Fibroblast of lung (primary cell): ENCODE measurements at regions not wholly inside any gene's neighbourhood (a gene's known extent, or its start where the extent isn't known, plus 50 kb on each side); places are given as distances from the start of the nearest gene placed in this dataset.

Experiments used
- DNase-seq, 2 donors: peaks; one replicate each; pipeline versions ENCODE4 v3.0.0 to v3.0.0-alpha.2; 2010; ENCODE audit warnings: low read depth in 2 of 2
- H2AFZ ChIP-seq: 2 replicates; pipeline ENCODE4 v1.5.1; 2012; ENCODE audit warnings: low read length, control low read depth, inconsistent platforms
- H3K27ac ChIP-seq: 2 replicates; pipeline ENCODE4 v1.5.1; 2011; ENCODE audit warnings: low read length, control low read depth; ENCODE audit not compliant: insufficient read depth
- H3K27me3 ChIP-seq: 2 replicates; pipeline ENCODE4 v1.5.1; 2011; ENCODE audit warnings: mild to moderate bottlenecking, low read length; ENCODE audit not compliant: control insufficient read depth, insufficient read depth
- H3K36me3 ChIP-seq: 2 replicates; pipeline ENCODE4 v1.5.1; 2011; ENCODE audit warnings: low read length; ENCODE audit not compliant: control insufficient read depth, insufficient read depth
- H3K4me1 ChIP-seq: 2 replicates; pipeline ENCODE4 v1.5.1; 2011; ENCODE audit warnings: low read length; ENCODE audit not compliant: control insufficient read depth, insufficient read depth; ENCODE audit errors: extremely low read depth
- H3K4me2 ChIP-seq: 2 replicates; pipeline ENCODE4 v1.5.1; 2011; ENCODE audit warnings: low read length, control low read depth; ENCODE audit not compliant: insufficient read depth; ENCODE audit errors: extremely low read depth
- H3K4me3 ChIP-seq, 4 experiments: fragments of 200-600 bp in 1 of 4; sonication (generic) in 1 of 4; replicated peaks in 1 of 4; 2 replicates each; pipeline ENCODE4 v1.5.1; 2011 to 2016; ENCODE audit warnings: low read length in 4 of 4, low read depth in 3 of 4, mild to moderate bottlenecking in 3 of 4, control low read depth in 2 of 4, inconsistent platforms in 1 of 4, mixed read lengths in 1 of 4; ENCODE audit not compliant: insufficient read depth in 1 of 4; ENCODE audit errors: control extremely low read depth in 1 of 4
- H3K79me2 ChIP-seq: 2 replicates; pipeline ENCODE4 v1.5.1; 2012; ENCODE audit warnings: mild to moderate bottlenecking, low read length, inconsistent platforms; ENCODE audit not compliant: control insufficient read depth, insufficient read depth
- H3K9ac ChIP-seq: 2 replicates; pipeline ENCODE4 v1.5.1; 2011; ENCODE audit warnings: mild to moderate bottlenecking, low read length, control low read depth; ENCODE audit not compliant: insufficient read depth
- H3K9me3 ChIP-seq: 2 replicates; pipeline ENCODE4 v1.5.1; 2012; ENCODE audit warnings: low read depth, low read length; ENCODE audit not compliant: control insufficient read depth, insufficient read depth
- H4K20me1 ChIP-seq: 2 replicates; pipeline ENCODE4 v1.5.1; 2011; ENCODE audit warnings: low read length; ENCODE audit not compliant: control insufficient read depth, insufficient read depth; ENCODE audit errors: extremely low read depth
- CTCF ChIP-seq, 2 donors: IDR thresholded peaks in 1 of 2; conservative IDR thresholded peaks in 1 of 2; 1 replicate in 1 of 2; 2 replicates in 1 of 2; pipeline ENCODE4 v1.5.1; 2011 to 2012; ENCODE audit warnings: low read length in 2 of 2, control low read depth in 1 of 2, inconsistent platforms in 1 of 2, low read depth in 1 of 2, mild to moderate bottlenecking in 1 of 2
- EZH2 ChIP-seq: IDR thresholded peaks from 2 replicates; pipeline ENCODE4 v1.5.1; 2012; ENCODE audit warnings: low read length, control low read depth, mild to moderate bottlenecking; ENCODE audit errors: missing control alignments

DNA sequence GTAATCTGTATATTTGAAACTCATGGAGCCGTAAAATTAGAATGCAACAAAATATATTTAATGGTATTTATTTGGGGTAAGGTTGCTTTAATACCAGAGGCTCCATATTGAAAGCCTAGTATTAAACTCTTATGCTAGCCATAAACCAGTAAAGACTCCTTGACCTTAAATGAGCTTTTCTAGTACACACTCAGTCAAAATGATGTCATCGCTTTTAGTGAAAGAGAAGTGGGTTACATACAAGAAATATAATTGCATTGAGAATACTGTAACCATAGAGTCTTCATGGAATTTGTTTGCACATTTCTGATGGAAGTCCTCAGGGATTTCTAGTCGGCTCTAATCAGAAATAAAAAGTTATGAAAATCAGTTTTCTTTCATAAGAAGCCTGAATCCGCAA is 757.6 kb downstream of the GBE1 start:
- H3K27ac ChIP-seq = no peak overlapping the region
- H3K4me3 ChIP-seq = no peak overlapping the region
- H4K20me1 ChIP-seq = no peaks in the 10 kb centered on the region
- no peak for DNase-seq
- no peaks in the 10 kb centered on the region for H3K4me1 ChIP-seq
- H3K27me3 ChIP-seq = no peaks in the 10 kb centered on the region
- no peak overlapping the region for H3K9ac ChIP-seq
- no peaks in the 10 kb centered on the region for H3K9me3 ChIP-seq
- H2AFZ ChIP-seq = no peak overlapping the region
- H3K36me3 ChIP-seq = no peaks in the 10 kb centered on the region
- no peaks in the 10 kb centered on the region for H3K79me2 ChIP-seq
- no peak overlapping the region for H3K4me2 ChIP-seq
- TF ChIP-seq CTCF (conservative IDR thresholded peaks at IDR 0.05 in 1 of 2, IDR thresholded peaks at IDR 0.05 in 1 of 2; ENCODE audit: low read depth in 1 of 2, low read length in 2 of 2) = no peak
- TF ChIP-seq EZH2 = no peak

- Histone ChIP-seq H3K9ac (no peak overlapping the region), H3K9me3 (no peaks in the 10 kb centered on the region), H4K20me1 (no peaks in the 10 kb centered on the region), H3K4me3 (no peak overlapping the region), H3K79me2 (no peaks in the 10 kb centered on the region), H3K4me2 (no peak overlapping the region), H3K36me3 (no peaks in the 10 kb centered on the region), H2AFZ (no peak overlapping the region), H3K4me1 (no peaks in the 10 kb centered on the region), H3K27ac (no peak overlapping the region), H3K27me3 (no peaks in the 10 kb centered on the region)
- DNase-seq = no peak
- no peak for TF ChIP-seq EZH2
- no peak for TF ChIP-seq CTCF (conservative IDR thresholded peaks at IDR 0.05 in 1 of 2, IDR thresholded peaks at IDR 0.05 in 1 of 2; ENCODE audit: low read depth in 1 of 2, low read length in 2 of 2)
Measured at GRCh38 chr3:81003008-81003645, 758.3 kb downstream of the GBE1 start.

DNA sequence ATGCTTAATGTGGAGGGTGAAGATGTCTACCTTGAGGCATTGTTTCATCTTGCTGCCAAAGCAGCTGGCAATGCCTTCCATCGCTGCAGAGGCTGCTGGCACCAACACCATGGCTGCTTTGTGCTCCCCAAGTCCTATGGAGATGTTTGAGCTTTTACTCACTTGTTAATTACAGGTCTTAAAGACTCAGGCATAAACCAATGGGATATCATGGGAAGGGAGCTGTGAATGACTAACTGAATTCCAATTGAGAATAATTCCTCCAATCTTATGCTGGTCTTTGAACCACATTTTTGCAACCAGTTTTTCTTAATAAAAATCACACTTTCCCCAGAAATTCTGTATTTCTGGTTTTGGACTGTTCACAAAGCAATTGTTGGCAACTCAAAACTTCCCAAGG is 762.0 kb downstream of the GBE1 start:
- no peak for DNase-seq
- Histone ChIP-seq H3K27me3 (no peaks in the 10 kb centered on the region), H3K79me2 (no peaks in the 10 kb centered on the region), H4K20me1 (no peaks in the 10 kb centered on the region), H3K27ac (no peak overlapping the region), H2AFZ (no peak overlapping the region), H3K36me3 (no peaks in the 10 kb centered on the region), H3K4me3 (no peak overlapping the region), H3K4me2 (no peak overlapping the region), H3K9ac (no peak overlapping the region), H3K9me3 (no peaks in the 10 kb centered on the region), H3K4me1 (no peaks in the 10 kb centered on the region)
- TF ChIP-seq CTCF (conservative IDR thresholded peaks at IDR 0.05 in 1 of 2, IDR thresholded peaks at IDR 0.05 in 1 of 2; ENCODE audit: low read depth in 1 of 2, low read length in 2 of 2) (no peak), EZH2 (no peak)
